GM12878 (cell line): ENCODE measurements at regions not wholly inside any gene's neighbourhood (a gene's known extent, or its start where the extent isn't known, plus 50 kb on each side); places are given as distances from the start of the nearest gene placed in this dataset.

ENCODE experiments used
- BMI1 ChIP-seq: fragments of 450-650 bp; IDR thresholded peaks from 2 replicates; pipeline ENCODE4 v1.6.1; 2016; ENCODE audit warnings: mild to moderate bottlenecking, moderate library complexity, borderline replicate concordance
- ESRRA ChIP-seq: IDR thresholded peaks from 2 replicates; pipeline ENCODE4 v1.6.1; 2012; ENCODE audit warnings: mild to moderate bottlenecking, low read length, improper control_type of control experiment
- NFYA ChIP-seq: IDR thresholded peaks from 2 replicates; pipeline ENCODE4 v1.6.1; 2011; ENCODE audit warnings: low read depth, mild to moderate bottlenecking, low read length, improper control_type of control experiment, borderline replicate concordance
- REST ChIP-seq: IDR thresholded peaks from 2 replicates; pipeline ENCODE4 v1.6.1; 2012; ENCODE audit warnings: mild to moderate bottlenecking, low read depth, low read length
- SIN3A ChIP-seq: IDR thresholded peaks from 2 replicates; pipeline ENCODE4 v1.6.1; 2012; ENCODE audit warnings: low read depth, low read length, improper control_type of control experiment
- TF ChIP-seq, protein P1 (sequence below), 3 experiments: IDR thresholded peaks in 2 of 3; conservative IDR thresholded peaks in 1 of 3; 2 replicates each; pipeline ENCODE4 v1.5.1; 2011; ENCODE audit warnings: low read depth in 3 of 3, low read length in 3 of 3, mild to moderate bottlenecking in 3 of 3, control low read depth in 2 of 3, moderate library complexity in 2 of 3, inconsistent platforms in 1 of 3, mixed read lengths in 1 of 3; ENCODE audit not compliant: control insufficient read depth in 2 of 3, insufficient read depth in 1 of 3; ENCODE audit errors: extremely low read depth in 1 of 3

- TF ChIP-seq, protein P1, sequence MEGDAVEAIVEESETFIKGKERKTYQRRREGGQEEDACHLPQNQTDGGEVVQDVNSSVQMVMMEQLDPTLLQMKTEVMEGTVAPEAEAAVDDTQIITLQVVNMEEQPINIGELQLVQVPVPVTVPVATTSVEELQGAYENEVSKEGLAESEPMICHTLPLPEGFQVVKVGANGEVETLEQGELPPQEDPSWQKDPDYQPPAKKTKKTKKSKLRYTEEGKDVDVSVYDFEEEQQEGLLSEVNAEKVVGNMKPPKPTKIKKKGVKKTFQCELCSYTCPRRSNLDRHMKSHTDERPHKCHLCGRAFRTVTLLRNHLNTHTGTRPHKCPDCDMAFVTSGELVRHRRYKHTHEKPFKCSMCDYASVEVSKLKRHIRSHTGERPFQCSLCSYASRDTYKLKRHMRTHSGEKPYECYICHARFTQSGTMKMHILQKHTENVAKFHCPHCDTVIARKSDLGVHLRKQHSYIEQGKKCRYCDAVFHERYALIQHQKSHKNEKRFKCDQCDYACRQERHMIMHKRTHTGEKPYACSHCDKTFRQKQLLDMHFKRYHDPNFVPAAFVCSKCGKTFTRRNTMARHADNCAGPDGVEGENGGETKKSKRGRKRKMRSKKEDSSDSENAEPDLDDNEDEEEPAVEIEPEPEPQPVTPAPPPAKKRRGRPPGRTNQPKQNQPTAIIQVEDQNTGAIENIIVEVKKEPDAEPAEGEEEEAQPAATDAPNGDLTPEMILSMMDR (IDR thresholded peaks at IDR 0.05 in 2 of 3, conservative IDR thresholded peaks at IDR 0.05 in 1 of 3; ENCODE audit: control insufficient read depth in 2 of 3, extremely low read depth in 1 of 3, insufficient read depth in 1 of 3, low read depth in 3 of 3, low read length in 3 of 3), result no peak
- TF ChIP-seq ESRRA (no peak), NFYA (no peak), REST (no peak), BMI1 (no peak), SIN3A (no peak)
Measured at GRCh38 chr9:108197008-108197365, 658.8 kb downstream of the ACTL7B start.
